WI38 (cell line): ENCODE measurements at regions not wholly inside any gene's neighbourhood (a gene's known extent, or its start where the extent isn't known, plus 50 kb on each side); places are given as distances from the start of the nearest gene placed in this dataset.

Source experiments
- H3K4me3 ChIP-seq: 2 replicates; pipeline ENCODE4 v1.5.1; 2011; ENCODE audit warnings: low read depth, mild to moderate bottlenecking, control low read depth, low read length
- TF ChIP-seq, protein P1 (sequence below): IDR thresholded peaks from 2 replicates; pipeline ENCODE4 v1.5.1; 2012; ENCODE audit warnings: low read depth, mild to moderate bottlenecking, control low read depth, low read length

- TF ChIP-seq, protein P1, sequence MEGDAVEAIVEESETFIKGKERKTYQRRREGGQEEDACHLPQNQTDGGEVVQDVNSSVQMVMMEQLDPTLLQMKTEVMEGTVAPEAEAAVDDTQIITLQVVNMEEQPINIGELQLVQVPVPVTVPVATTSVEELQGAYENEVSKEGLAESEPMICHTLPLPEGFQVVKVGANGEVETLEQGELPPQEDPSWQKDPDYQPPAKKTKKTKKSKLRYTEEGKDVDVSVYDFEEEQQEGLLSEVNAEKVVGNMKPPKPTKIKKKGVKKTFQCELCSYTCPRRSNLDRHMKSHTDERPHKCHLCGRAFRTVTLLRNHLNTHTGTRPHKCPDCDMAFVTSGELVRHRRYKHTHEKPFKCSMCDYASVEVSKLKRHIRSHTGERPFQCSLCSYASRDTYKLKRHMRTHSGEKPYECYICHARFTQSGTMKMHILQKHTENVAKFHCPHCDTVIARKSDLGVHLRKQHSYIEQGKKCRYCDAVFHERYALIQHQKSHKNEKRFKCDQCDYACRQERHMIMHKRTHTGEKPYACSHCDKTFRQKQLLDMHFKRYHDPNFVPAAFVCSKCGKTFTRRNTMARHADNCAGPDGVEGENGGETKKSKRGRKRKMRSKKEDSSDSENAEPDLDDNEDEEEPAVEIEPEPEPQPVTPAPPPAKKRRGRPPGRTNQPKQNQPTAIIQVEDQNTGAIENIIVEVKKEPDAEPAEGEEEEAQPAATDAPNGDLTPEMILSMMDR = no peak
- H3K4me3 ChIP-seq = no peak overlapping the region
These were observed 535.3 kb downstream of the EFNA5 start for GRCh38 chr5:107135391-107135790.

- H3K4me3 ChIP-seq = no peak overlapping the region
- TF ChIP-seq, protein P1 = no peak
These were observed 535.8 kb downstream of the EFNA5 start for GRCh38 chr5:107134931-107135330.

GRCh38 chr5:107129051-107129450 is 541.7 kb downstream of the EFNA5 start:
- TF ChIP-seq, protein P1 = no peak

DNA sequence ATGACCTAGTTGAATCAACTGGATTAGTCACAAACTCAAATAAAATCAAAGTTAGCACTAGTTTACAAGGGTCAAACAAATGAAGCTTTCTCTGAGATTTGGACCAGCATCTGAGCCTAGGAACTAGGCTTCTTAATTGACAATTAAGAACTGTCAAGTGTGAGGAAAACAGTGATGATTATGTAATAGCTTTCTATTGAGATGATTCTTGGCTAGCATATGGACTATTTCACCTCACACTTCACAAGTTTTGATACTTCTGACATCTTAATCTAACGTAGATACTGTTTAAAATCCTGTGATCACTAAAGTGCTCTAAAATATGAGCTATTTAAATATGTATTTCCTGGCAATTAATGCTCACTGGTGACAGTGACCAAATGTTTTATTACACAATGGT is 542.9 kb downstream of the EFNA5 start:
- TF ChIP-seq, protein P1 = no peak

More at GRCh38 chr5:107129051-107129450, 541.7 kb downstream of the EFNA5 start:
- no peak overlapping the region for H3K4me3 ChIP-seq

DNA sequence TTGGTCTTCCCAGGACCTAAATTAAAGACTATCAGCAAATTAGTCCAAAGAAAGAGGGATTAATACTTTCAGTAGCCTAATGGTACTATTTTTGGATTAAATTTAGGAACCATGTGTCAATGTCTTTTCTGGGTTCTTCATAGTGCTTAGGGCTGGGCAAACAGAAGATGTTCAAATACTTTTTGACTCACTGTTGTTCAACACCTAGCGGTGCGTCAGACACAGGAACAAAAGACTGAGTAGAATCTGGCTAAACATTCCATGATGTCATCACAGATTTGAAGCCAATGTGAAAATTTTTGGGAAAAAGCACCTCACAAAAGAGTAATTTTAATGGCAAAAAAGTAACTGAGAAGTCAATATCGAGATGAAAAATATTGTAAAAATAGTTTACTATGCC is 544.4 kb downstream of the EFNA5 start:
- no peak overlapping the region for H3K4me3 ChIP-seq
- TF ChIP-seq, protein P1 = no peak

More for the DNA sequence above, 542.9 kb downstream of the EFNA5 start:
- no peak overlapping the region for H3K4me3 ChIP-seq

DNA sequence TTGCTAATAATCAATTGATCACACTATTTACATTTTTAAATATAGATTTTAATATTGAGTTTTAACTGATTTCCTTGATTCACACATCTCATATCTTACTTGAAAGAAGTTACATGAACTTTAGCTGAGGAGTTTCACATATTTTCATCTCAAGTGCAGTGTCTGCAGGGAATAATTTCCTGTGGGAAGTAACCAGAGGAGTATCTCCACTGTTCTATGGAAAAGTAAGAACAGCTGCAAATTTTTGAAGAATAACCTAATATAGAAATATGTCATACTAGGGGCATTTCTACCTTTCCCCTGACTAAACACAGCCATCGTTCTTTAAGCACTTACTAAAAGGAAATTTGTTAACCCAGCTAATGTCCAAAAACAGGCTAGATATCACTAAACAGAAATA is 546.4 kb downstream of the EFNA5 start:
- TF ChIP-seq, protein P1 = no peak
- no peak overlapping the region for H3K4me3 ChIP-seq

DNA sequence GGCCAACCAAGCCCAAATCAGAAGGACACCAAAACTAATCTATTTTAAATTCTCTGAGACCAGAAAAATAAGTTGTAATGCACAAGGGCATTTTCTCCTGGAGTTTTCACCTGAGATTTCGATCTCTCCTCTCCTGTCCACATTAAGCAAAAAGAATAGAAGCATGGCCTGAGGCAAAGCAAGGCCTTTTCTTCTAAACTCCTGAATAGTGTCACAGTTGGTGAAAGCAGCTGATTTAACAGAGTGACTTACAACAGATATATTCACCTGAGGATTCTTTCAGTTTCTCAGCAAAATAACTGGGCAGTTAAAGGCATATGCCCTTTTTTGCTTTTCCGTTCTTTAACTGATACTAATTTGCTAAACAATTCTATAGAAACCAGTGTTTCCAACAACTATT is 547.7 kb downstream of the EFNA5 start:
- no peak overlapping the region for H3K4me3 ChIP-seq
- TF ChIP-seq, protein P1 = no peak
